C4-2B (cell line): ENCODE measurements at regions not wholly inside any gene's neighbourhood (a gene's known extent, or its start where the extent isn't known, plus 50 kb on each side); places are given as distances from the start of the nearest gene placed in this dataset.

Experiments
- H3K27ac ChIP-seq: fragments of 450-650 bp; 2 replicates; pipeline ENCODE4 v1.5.1; 2017
- CTCF ChIP-seq: fragments of 450-650 bp; conservative IDR thresholded peaks from 2 replicates; pipeline ENCODE4 v1.5.1; 2017; ENCODE audit warnings: mild to moderate bottlenecking
- ZFX ChIP-seq: fragments of 450-650 bp; IDR thresholded peaks from 2 replicates; pipeline ENCODE4 v1.6.1; 2017

GRCh38 chr3:44125246-44125645 is 116.4 kb upstream of the TOPAZ1 start:
- no peak for TF ChIP-seq CTCF
- TF ChIP-seq ZFX = no peak

GRCh38 chr3:44125882-44126281 is 115.8 kb upstream of the TOPAZ1 start:
- TF ChIP-seq ZFX = no peak
- TF ChIP-seq CTCF = no peak
- no peak overlapping the region for H3K27ac ChIP-seq

More at GRCh38 chr3:44125246-44125645, 116.4 kb upstream of the TOPAZ1 start:
- H3K27ac ChIP-seq = no peak overlapping the region

GRCh38 chr3:44128057-44128775 is 113.5 kb upstream of the TOPAZ1 start:
- H3K27ac ChIP-seq = no peak overlapping the region
- TF ChIP-seq ZFX (no peak), CTCF (no peak)

- TF ChIP-seq ZFX (no peak), CTCF (no peak)
- no peak overlapping the region for H3K27ac ChIP-seq
Measured at GRCh38 chr3:44130249-44130648, 111.4 kb upstream of the TOPAZ1 start.

GRCh38 chr3:44132061-44132460 is 109.6 kb upstream of the TOPAZ1 start:
- no peak for TF ChIP-seq CTCF
- TF ChIP-seq ZFX = no peak
- H3K27ac ChIP-seq = no peak overlapping the region

GRCh38 chr3:44132593-44132992 is 109.1 kb upstream of the TOPAZ1 start:
- TF ChIP-seq CTCF = no peak
- TF ChIP-seq ZFX = no peak
- no peak overlapping the region for H3K27ac ChIP-seq

GRCh38 chr3:44136421-44136820 is 105.3 kb upstream of the TOPAZ1 start:
- H3K27ac ChIP-seq = no peak overlapping the region
- TF ChIP-seq CTCF (no peak), ZFX (no peak)
